ENCODE measurements at regions not wholly inside any gene's neighbourhood (a gene's known extent, or its start where the extent isn't known, plus 50 kb on each side); places are given as distances from the start of the nearest gene placed in this dataset.

DNA sequence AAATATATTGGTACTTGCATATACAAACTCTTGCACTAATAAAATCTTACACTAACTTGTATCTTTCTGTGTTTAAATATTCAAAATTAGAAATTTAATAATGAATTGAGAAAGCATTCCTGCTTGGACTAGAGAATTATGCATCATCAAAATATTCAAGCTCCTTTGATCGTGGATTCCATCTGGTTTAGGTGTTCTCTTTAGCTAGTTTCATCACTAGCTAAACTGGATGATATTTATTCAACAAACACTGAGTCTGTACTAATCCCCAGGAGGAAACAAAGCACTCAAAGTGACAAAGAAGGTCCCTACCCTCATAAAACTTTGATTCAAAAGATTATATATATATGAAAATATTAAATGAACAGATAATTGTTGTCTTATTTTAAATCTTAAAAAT is 1360.9 kb upstream of the ALCAM start:
- no peak for TF ChIP-seq CTCF (IDR thresholded peaks at IDR 0.05)
- TF ChIP-seq POLR2A (IDR thresholded peaks at IDR 0.05; ENCODE audit: low read depth) = no peak
